Heart right ventricle (tissue), 16 donors: ENCODE measurements at regions not wholly inside any gene's neighbourhood (a gene's known extent, or its start where the extent isn't known, plus 50 kb on each side); places are given as distances from the start of the nearest gene placed in this dataset.

ENCODE experiments used
- ATAC-seq, 8 donors: fragments of 200-7000 bp; cut with Tn5 transposase; one replicate each; pipeline ENCODE4 v1.9.1; 2020; ENCODE audit warnings: mild to moderate bottlenecking in 8 of 8, moderate library complexity in 8 of 8, moderate number of reproducible peaks in 1 of 8
- DNase-seq, 2 donors: peaks; one replicate each; pipeline ENCODE4 v3.0.0-alpha.2; 2020
- H3K27ac ChIP-seq, 10 donors: fragments of 200-600 bp; sonication (generic) in 2 of 10; one replicate each; pipeline versions ENCODE4 v1.5.0 to v1.8.0; 2020 to 2022; ENCODE audit warnings: mild to moderate bottlenecking in 3 of 10
- H3K27me3 ChIP-seq, 7 donors: fragments of 200-600 bp; one replicate each; pipeline ENCODE4 v1.8.0; 2021 to 2022; ENCODE audit warnings: mild to moderate bottlenecking in 2 of 7
- H3K36me3 ChIP-seq, 9 donors: fragments of 200-600 bp; sonication (generic) in 1 of 9; one replicate each; pipeline versions ENCODE4 v1.5.0 to v1.8.0; 2020 to 2022; ENCODE audit warnings: mild to moderate bottlenecking in 2 of 9
- H3K4me1 ChIP-seq, 9 donors: fragments of 200-600 bp; sonication (generic) in 1 of 9; one replicate each; pipeline versions ENCODE4 v1.5.0 to v1.8.0; 2020 to 2022; ENCODE audit warnings: mild to moderate bottlenecking in 4 of 9
- H3K4me3 ChIP-seq, 10 donors: fragments of 200-600 bp; sonication (generic) in 2 of 10; one replicate each; pipeline versions ENCODE4 v1.5.0 to v1.8.0; 2020 to 2022; ENCODE audit warnings: mild to moderate bottlenecking in 7 of 10, moderate library complexity in 2 of 10
- H3K9me3 ChIP-seq, 11 donors: fragments of 200-600 bp in 10 of 11; sonication (generic) in 2 of 11; one replicate each; pipeline versions ENCODE4 v1.5.0 to v1.8.0; 2013 to 2022; ENCODE audit warnings: mild to moderate bottlenecking in 2 of 11, control low read depth in 1 of 11, moderate library complexity in 1 of 11
- whole genome bisulfite sequencing, 2 donors: extraction: QIAGEN DNeasy Blood & Tissue Kit; methylation state at CpG; one replicate each; pipeline ENCODE4 v1.1.7; 2013; ENCODE audit warnings: inconsistent platforms in 1 of 2; 5-methylcytosine and 5-hydroxymethylcytosine counted together
- intact Hi-C, 10 donors: fragments of 100-400 bp; cut with DNase I; formaldehyde crosslinking; loops; one replicate each; pipeline versions ENCODE4 v1.11.1 to v1.14.2; 2022
- TF ChIP-seq, protein P1 (sequence below), 9 donors: fragments of 200-600 bp; sonication (generic) in 2 of 9; IDR thresholded peaks; one replicate each; pipeline versions ENCODE4 v1.5.0 to v1.8.0; 2021 to 2022; ENCODE audit warnings: antibody characterized with exemption in 9 of 9, mild to moderate bottlenecking in 5 of 9, moderate library complexity in 1 of 9
- donor health status: Arrhythmogenic right ventricular cardiomyopathy.
- donor health status: ischemic (EF 13 %, LVEDD 7.1; RV severe dilation, severe dysfunction).
- donor health status: healthy with polysubstance abuse.
- donor health status: DM: no; HTN: yes; CAD: no.
- donor health status: DM: no; HTN: no; CAD: no.
- donor health status: ischemic (EF 25% LVEDD 6.9; RV normal size, moderate dysfunction).
- donor health status: ischemic (EF 25% LVEDD 5.7; RV mildly dilated, moderate dysfunction).
- donor health status: healthy.
- donor health status: DM: yes; HTN: yes; CAD: no.
- donor health status: Ischemic cardiomyopathy.
- donor health status: ischemic (EF 35%, LVEDD 5.7; RV mildly dilated, moderate dysfunction).
- donor health status: nonischemic (EF 11% LVEDD 7.7; RV severe dilation, severe dysfunction).
- donor health status: DM: yes; HTN: yes; CAD: no.
- donor health status: PGD.
- donor health status: ischemic (EF 29% LVEDD 5.4; RV normal size, mild dysfunction).
- donor health status: nonischemic (EF 23%, LVEDD 6.1; RV moderate dilation, normal function).

DNA sequence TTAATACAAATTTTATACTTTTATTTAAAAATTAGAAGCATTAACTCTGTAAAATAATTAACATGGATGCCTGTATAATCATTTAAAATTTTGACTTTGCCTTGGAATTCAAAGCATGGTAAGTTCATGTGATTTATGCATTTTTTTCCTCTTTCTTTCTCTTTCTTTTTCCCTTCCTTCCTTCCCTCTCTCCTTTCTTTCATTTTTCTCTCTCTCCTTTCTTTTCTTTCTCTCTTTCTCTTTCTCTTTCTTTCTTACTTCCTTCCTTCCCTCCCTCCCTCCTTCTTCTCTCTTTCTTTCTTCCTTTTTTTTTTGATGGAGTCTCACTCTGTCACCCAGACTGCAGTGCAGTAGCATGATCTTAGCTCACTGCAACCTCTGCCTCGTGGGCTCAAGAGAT, 53.8 kb upstream of the P3H2 start:
- TF ChIP-seq, protein P1, sequence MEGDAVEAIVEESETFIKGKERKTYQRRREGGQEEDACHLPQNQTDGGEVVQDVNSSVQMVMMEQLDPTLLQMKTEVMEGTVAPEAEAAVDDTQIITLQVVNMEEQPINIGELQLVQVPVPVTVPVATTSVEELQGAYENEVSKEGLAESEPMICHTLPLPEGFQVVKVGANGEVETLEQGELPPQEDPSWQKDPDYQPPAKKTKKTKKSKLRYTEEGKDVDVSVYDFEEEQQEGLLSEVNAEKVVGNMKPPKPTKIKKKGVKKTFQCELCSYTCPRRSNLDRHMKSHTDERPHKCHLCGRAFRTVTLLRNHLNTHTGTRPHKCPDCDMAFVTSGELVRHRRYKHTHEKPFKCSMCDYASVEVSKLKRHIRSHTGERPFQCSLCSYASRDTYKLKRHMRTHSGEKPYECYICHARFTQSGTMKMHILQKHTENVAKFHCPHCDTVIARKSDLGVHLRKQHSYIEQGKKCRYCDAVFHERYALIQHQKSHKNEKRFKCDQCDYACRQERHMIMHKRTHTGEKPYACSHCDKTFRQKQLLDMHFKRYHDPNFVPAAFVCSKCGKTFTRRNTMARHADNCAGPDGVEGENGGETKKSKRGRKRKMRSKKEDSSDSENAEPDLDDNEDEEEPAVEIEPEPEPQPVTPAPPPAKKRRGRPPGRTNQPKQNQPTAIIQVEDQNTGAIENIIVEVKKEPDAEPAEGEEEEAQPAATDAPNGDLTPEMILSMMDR (IDR thresholded peaks at IDR 0.05), result no peak
- intact Hi-C loops, result no loop called here
- no peaks in the 10 kb centered on the region for H3K9me3 ChIP-seq
- peaks cover 0 to 9% (median 0%) of the 10 kb centered on the region in 9 donors for H3K4me1 ChIP-seq
- DNase-seq, result no peak
- H3K4me3 ChIP-seq, result no peak overlapping the region
- no peak for ATAC-seq
- WGBS, 2 donors, result 68 to 83% methylated on average over 1 of the region's 1 CpG
- no peak overlapping the region for H3K27ac ChIP-seq
- H3K36me3 ChIP-seq, result no peaks in the 10 kb centered on the region
- no peaks in the 10 kb centered on the region for H3K27me3 ChIP-seq

- DNase-seq, result no peak
- Histone ChIP-seq H3K36me3 (no peaks in the 10 kb centered on the region), H3K27me3 (no peaks in the 10 kb centered on the region), H3K9me3 (no peaks in the 10 kb centered on the region), H3K4me1 (peaks cover 0 to 10% (median 0%) of the 10 kb centered on the region in 9 donors), H3K27ac (no peak overlapping the region), H3K4me3 (no peak overlapping the region)
- 82% methylated on average over 1 of the region's 1 CpG for WGBS, 2 donors
- no peak for ATAC-seq
- TF ChIP-seq, protein P1 (IDR thresholded peaks at IDR 0.05), result no peak
- intact Hi-C loops, result no loop called here
These were observed 52.7 kb upstream of the P3H2 start for GRCh38 chr3:190173426-190173825.

DNA sequence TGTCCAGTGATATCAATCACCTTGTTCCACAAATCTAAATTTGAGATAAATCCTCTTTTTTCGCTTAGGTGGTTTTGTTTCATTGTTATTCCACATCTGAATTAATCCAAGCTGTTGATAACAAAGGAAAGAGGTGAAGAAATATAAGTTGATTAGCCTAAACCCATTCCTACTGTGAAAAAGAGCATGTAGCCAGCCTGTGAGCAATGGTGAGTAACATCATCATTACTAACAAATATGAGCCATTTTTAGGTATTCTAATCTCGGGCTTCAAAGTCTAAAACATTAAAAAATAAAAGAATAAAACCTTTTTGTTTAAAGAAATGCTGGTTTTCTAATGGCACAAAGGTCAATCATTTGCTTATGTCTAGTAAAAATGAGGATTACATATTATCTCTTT, 52.1 kb upstream of the P3H2 start:
- H3K27me3 ChIP-seq, result no peaks in the 10 kb centered on the region
- intact Hi-C loops, result no loop called here

More for the DNA sequence above, 52.1 kb upstream of the P3H2 start:
- Histone ChIP-seq H3K36me3 (no peaks in the 10 kb centered on the region), H3K4me3 (no peak overlapping the region), H3K27ac (no peak overlapping the region), H3K4me1 (peaks cover 0 to 10% (median 0%) of the 10 kb centered on the region in 9 donors), H3K9me3 (no peaks in the 10 kb centered on the region)
- ATAC-seq (no peak), DNase-seq (no peak)
- TF ChIP-seq, protein P1 (IDR thresholded peaks at IDR 0.05), result no peak
- 63 to 70% methylated on average over 2 of the region's 2 CpGs for WGBS, 2 donors
